ENCODE measurements at regions not wholly inside any gene's neighbourhood (a gene's known extent, or its start where the extent isn't known, plus 50 kb on each side); places are given as distances from the start of the nearest gene placed in this dataset.

GRCh38 chr12:92550661-92551060, 152.1 kb upstream of the PLEKHG7 start:
- H3K27ac ChIP-seq (ENCODE audit: low read depth in 2 of 2, low read length in 1 of 2) = no peak overlapping the region
- ChIA-PET POLR2A (no interaction called here), CTCF (interaction anchor here (0.9 kb wide), 1 partner anchor 1168 kb away, joined by 3 read pairs; no protein-coding TSS in a partner anchor)
- no peaks in the 10 kb centered on the region for H3K27me3 ChIP-seq (ENCODE audit: insufficient read depth)
- no peak overlapping the region for H3K9ac ChIP-seq
- H2AFZ ChIP-seq (ENCODE audit: low read depth) = no peak overlapping the region
- H3K4me2 ChIP-seq = no peak overlapping the region
- no peaks in the 10 kb centered on the region for H4K20me1 ChIP-seq (ENCODE audit: insufficient read depth)
- TF ChIP-seq SIN3A (IDR thresholded peaks at IDR 0.05; ENCODE audit: borderline replicate concordance, low read depth, low read length) = no peak
- TF ChIP-seq PBX3 (IDR thresholded peaks at IDR 0.05) = no peak
- no peak for TF ChIP-seq SMC3 (IDR thresholded peaks at IDR 0.05; ENCODE audit: low read depth, low read length)
- no peak for TF ChIP-seq RAD21 (IDR thresholded peaks at IDR 0.05; ENCODE audit: low read length)
- TF ChIP-seq NRF1 (IDR thresholded peaks at IDR 0.05; ENCODE audit: low read depth, low read length) = no peak
- no peak for TF ChIP-seq GATA2 (CRISPR knock-in tag; IDR thresholded peaks at IDR 0.05)
- no peak for TF ChIP-seq REST (IDR thresholded peaks at IDR 0.05; ENCODE audit: low read depth, low read length)
- TF ChIP-seq ELF1 (IDR thresholded peaks at IDR 0.05) = no peak
- TF ChIP-seq JUND (IDR thresholded peaks at IDR 0.05) = no peak
- TF ChIP-seq NFIC (IDR thresholded peaks at IDR 0.05; ENCODE audit: borderline replicate concordance) = no peak
- no peaks in the 10 kb centered on the region for H3K9me3 ChIP-seq
- H3K4me3 ChIP-seq (ENCODE audit: low read depth in 2 of 2, low read length in 1 of 2) = no peak overlapping the region
- H3K79me2 ChIP-seq (ENCODE audit: insufficient read depth) = no peaks in the 10 kb centered on the region
- H3K36me3 ChIP-seq (replicated peaks in 1 of 2; ENCODE audit: control insufficient read depth in 1 of 2, insufficient read depth in 2 of 2, low read length in 1 of 2) = no peaks in the 10 kb centered on the region
- H3K9me2 ChIP-seq = no peaks in the 10 kb centered on the region
- peaks cover 0 to 12% of the 10 kb centered on the region in 2 experiments; a peak in 1 of 4 replicates for H3K4me1 ChIP-seq (ENCODE audit: control insufficient read depth in 1 of 2, insufficient read depth in 2 of 2, low read depth in 1 of 2, low read length in 1 of 2)
- H3F3A ChIP-seq (replicated peaks; ENCODE audit: insufficient read depth) = no peaks in the 10 kb centered on the region
- DNase-seq = no peak

- POLR2A ChIA-PET = no interaction called here
- TF ChIP-seq GATA2 (CRISPR knock-in tag; IDR thresholded peaks at IDR 0.05) (no peak), FOSL2 (IDR thresholded peaks at IDR 0.05; ENCODE audit: borderline replicate concordance, low read depth) (no peak), MXI1 (IDR thresholded peaks at IDR 0.05; ENCODE audit: low read depth, low read length) (no peak), TAF1 (IDR thresholded peaks at IDR 0.05; ENCODE audit: borderline replicate concordance, low read depth, low read length) (no peak), EP300 (IDR thresholded peaks at IDR 0.05; ENCODE audit: borderline replicate concordance in 1 of 2, low read depth in 1 of 2, low read length in 1 of 2) (no peak), PBX3 (IDR thresholded peaks at IDR 0.05) (no peak), CHD2 (IDR thresholded peaks at IDR 0.05; ENCODE audit: low read length, partially characterized antibody) (no peak)
- no peak overlapping the region for H3K27ac ChIP-seq (ENCODE audit: low read depth in 2 of 2, low read length in 1 of 2)
- no peaks in the 10 kb centered on the region for H3K79me2 ChIP-seq (ENCODE audit: insufficient read depth)
- no peak overlapping the region for H2AFZ ChIP-seq (ENCODE audit: low read depth)
- H3K4me2 ChIP-seq = no peak overlapping the region
- DNase-seq = no peak
- H3K9me3 ChIP-seq = no peaks in the 10 kb centered on the region
- no peaks in the 10 kb centered on the region for H4K20me1 ChIP-seq (ENCODE audit: insufficient read depth)
- no peak overlapping the region for H3K9ac ChIP-seq
- CTCF ChIA-PET = no interaction called here
- H3K36me3 ChIP-seq (replicated peaks in 1 of 2; ENCODE audit: control insufficient read depth in 1 of 2, insufficient read depth in 2 of 2, low read length in 1 of 2) = no peaks in the 10 kb centered on the region
- peaks cover 0 to 12% of the 10 kb centered on the region in 2 experiments; a peak in 1 of 4 replicates for H3K4me1 ChIP-seq (ENCODE audit: control insufficient read depth in 1 of 2, insufficient read depth in 2 of 2, low read depth in 1 of 2, low read length in 1 of 2)
- H3F3A ChIP-seq (replicated peaks; ENCODE audit: insufficient read depth) = no peaks in the 10 kb centered on the region
- no peaks in the 10 kb centered on the region for H3K27me3 ChIP-seq (ENCODE audit: insufficient read depth)
- H3K4me3 ChIP-seq (ENCODE audit: low read depth in 2 of 2, low read length in 1 of 2) = no peak overlapping the region
- no peaks in the 10 kb centered on the region for H3K9me2 ChIP-seq
Measured at GRCh38 chr12:92550254-92550653, 152.5 kb upstream of the PLEKHG7 start.
